Ascending aorta (tissue), 2 donors: ENCODE measurements at regions not wholly inside any gene's neighbourhood (a gene's known extent, or its start where the extent isn't known, plus 50 kb on each side); places are given as distances from the start of the nearest gene placed in this dataset.
A peak's percentile ranks its signal among the peaks of the same experiment; 100 is the strongest.

Source experiments
- DNase-seq, 2 donors: peaks; one replicate each; pipeline ENCODE4 v3.0.0-alpha.2; 2019; ENCODE audit warnings: low spot score in 2 of 2
- H3K27ac ChIP-seq, 2 donors: fragments of 200-600 bp; sonication (generic); one replicate each; pipeline ENCODE4 v1.5.1; 2016 to 2017; ENCODE audit warnings: mild to moderate bottlenecking in 1 of 2
- H3K27me3 ChIP-seq: fragments of 200-600 bp; sonication (generic); one replicate; pipeline ENCODE4 v1.5.1; 2017
- H3K36me3 ChIP-seq, 2 donors: fragments of 200-600 bp; sonication (generic); one replicate each; pipeline ENCODE4 v1.5.1; 2016
- H3K4me1 ChIP-seq, 2 donors: fragments of 200-600 bp; sonication (generic); one replicate each; pipeline ENCODE4 v1.5.1; 2016 to 2017; ENCODE audit warnings: mild to moderate bottlenecking in 1 of 2
- H3K4me3 ChIP-seq, 2 donors: fragments of 200-600 bp; sonication (generic); one replicate each; pipeline ENCODE4 v1.5.1; 2016 to 2017; ENCODE audit warnings: mild to moderate bottlenecking in 1 of 2
- H3K9me3 ChIP-seq, 2 donors: fragments of 200-600 bp; sonication (generic); one replicate each; pipeline ENCODE4 v1.5.1; 2016
- CTCF ChIP-seq, 3 experiments: fragments of 200-600 bp in 2 of 3; fragments of 450-650 bp in 1 of 3; sonication (generic) in 2 of 3; IDR thresholded peaks; one replicate each; pipeline ENCODE4 v1.5.1; 2016 to 2019; ENCODE audit warnings: antibody characterized with exemption in 3 of 3, mild to moderate bottlenecking in 1 of 3, moderate library complexity in 1 of 3
- intact Hi-C: fragments of 100-400 bp; cut with DNase I; formaldehyde crosslinking; loops from one replicate; pipeline ENCODE4 v1.15.1; 2023

GRCh38 chr5:81856948-81857928 lies 106.3 kb upstream of the SSBP2 start:
- Histone ChIP-seq H3K36me3 (no peaks in the 10 kb centered on the region), H3K4me1 (peaks cover 5 to 17% of the 10 kb centered on the region in 2 donors), H3K27me3 (no peaks in the 10 kb centered on the region), H3K27ac (peak overlapping the region; percentile 71 to 90), H3K4me3 (peak overlapping the region in 1 of 2 donors; percentile 38), H3K9me3 (no peaks in the 10 kb centered on the region)
- intact Hi-C loops = loop anchor here (1.0 to 2.0 kb wide), 2 partner anchors 115 to 310 kb away; partner anchors contain the start of gene ATG10
- peak in 2 of 3 experiments; percentile 20 to 30 for TF ChIP-seq CTCF (IDR thresholded peaks at IDR 0.05)
- peak in 1 of 2 donors; percentile 85 for DNase-seq

- intact Hi-C loops = loop anchor here (2.0 kb wide), 1 partner anchor 349 kb away; no protein-coding TSS in a partner anchor
- TF ChIP-seq CTCF (IDR thresholded peaks at IDR 0.05) = no peak
- Histone ChIP-seq H3K4me1 (peaks cover 5 to 24% of the 10 kb centered on the region in 2 donors), H3K36me3 (no peaks in the 10 kb centered on the region), H3K27me3 (no peaks in the 10 kb centered on the region), H3K4me3 (peak overlapping the region in 1 of 2 donors; percentile 11), H3K9me3 (no peaks in the 10 kb centered on the region), H3K27ac (peak overlapping the region; percentile 71 to 90)
- DNase-seq = no peak
Observed at GRCh38 chr5:81855591-81855990, 104.7 kb upstream of the SSBP2 start.

GRCh38 chr5:81854915-81855314 lies 104.0 kb upstream of the SSBP2 start:
- H3K36me3 ChIP-seq = no peaks in the 10 kb centered on the region
- TF ChIP-seq CTCF (IDR thresholded peaks at IDR 0.05) = no peak
- H3K4me3 ChIP-seq = no peak overlapping the region
- intact Hi-C loops = loop anchor here (2.0 to 5.0 kb wide), 2 partner anchors 348 to 428 kb away; no protein-coding TSS in a partner anchor
- peak overlapping the region; percentile 71 to 90 for H3K27ac ChIP-seq
- no peaks in the 10 kb centered on the region for H3K27me3 ChIP-seq
- H3K4me1 ChIP-seq = peaks cover 5 to 30% of the 10 kb centered on the region in 2 donors
- no peak for DNase-seq
- H3K9me3 ChIP-seq = no peaks in the 10 kb centered on the region

GRCh38 chr5:81854485-81854884 lies 103.6 kb upstream of the SSBP2 start:
- TF ChIP-seq CTCF (IDR thresholded peaks at IDR 0.05) = no peak
- H3K36me3 ChIP-seq = no peaks in the 10 kb centered on the region
- peak overlapping the region; percentile 71 to 90 for H3K27ac ChIP-seq
- peaks cover 5 to 35% of the 10 kb centered on the region in 2 donors for H3K4me1 ChIP-seq
- intact Hi-C loops = loop anchor here (2.0 to 5.0 kb wide), 2 partner anchors 348 to 427 kb away; no protein-coding TSS in a partner anchor
- no peaks in the 10 kb centered on the region for H3K9me3 ChIP-seq
- no peak overlapping the region for H3K4me3 ChIP-seq
- H3K27me3 ChIP-seq = no peaks in the 10 kb centered on the region
- DNase-seq = no peak

GRCh38 chr5:81853030-81853357 lies 102.1 kb upstream of the SSBP2 start:
- Histone ChIP-seq H3K4me1 (peaks cover 5 to 38% of the 10 kb centered on the region in 2 donors), H3K27me3 (no peaks in the 10 kb centered on the region)
- TF ChIP-seq CTCF (IDR thresholded peaks at IDR 0.05) = no peak

More at GRCh38 chr5:81853030-81853357, 102.1 kb upstream of the SSBP2 start:
- no peak for DNase-seq
- intact Hi-C loops = loop anchor here (5.0 kb wide), 1 partner anchor 426 kb away; no protein-coding TSS in a partner anchor
- Histone ChIP-seq H3K4me3 (peak overlapping the region; percentile 59 to 73), H3K27ac (peak overlapping the region; percentile 88 to 90), H3K36me3 (no peaks in the 10 kb centered on the region), H3K9me3 (no peaks in the 10 kb centered on the region)
